Uterus (tissue), 3 donors: ENCODE measurements at regions not wholly inside any gene's neighbourhood (a gene's known extent, or its start where the extent isn't known, plus 50 kb on each side); places are given as distances from the start of the nearest gene placed in this dataset.

Experiments
- DNase-seq, 2 donors: peaks; one replicate each; pipeline ENCODE4 v3.0.0-alpha.2; 2019 to 2020
- H3K27ac ChIP-seq, 2 donors: fragments of 200-600 bp; sonication (generic); 1 replicate in 1 of 2; 2 replicates in 1 of 2; pipeline ENCODE4 v1.5.1; 2016 to 2018
- H3K27me3 ChIP-seq, 2 donors: fragments of 200-600 bp; sonication (generic); one replicate each; pipeline ENCODE4 v1.5.1; 2018 to 2019; ENCODE audit warnings: control low read depth in 1 of 2
- H3K36me3 ChIP-seq, 2 donors: fragments of 200-600 bp; sonication (generic); one replicate each; pipeline ENCODE4 v1.5.1; 2019; ENCODE audit warnings: control low read depth in 1 of 2
- H3K4me1 ChIP-seq, 2 donors: fragments of 200-600 bp; sonication (generic); one replicate each; pipeline ENCODE4 v1.5.1; 2018 to 2019; ENCODE audit warnings: control low read depth in 1 of 2
- H3K4me3 ChIP-seq, 2 donors: fragments of 200-600 bp; sonication (generic); 1 replicate in 1 of 2; 2 replicates in 1 of 2; pipeline ENCODE4 v1.5.1; 2018 to 2019; ENCODE audit warnings: mild to moderate bottlenecking in 1 of 2
- H3K9me3 ChIP-seq, 2 donors: fragments of 200-600 bp; sonication (generic); one replicate each; pipeline ENCODE4 v1.5.1; 2019; ENCODE audit warnings: control low read depth in 1 of 2
- POLR2A ChIP-seq, 2 donors: fragments of 450-650 bp; IDR thresholded peaks; one replicate each; pipeline ENCODE4 v1.6.1; 2016; ENCODE audit warnings: antibody characterized with exemption in 2 of 2, mild to moderate bottlenecking in 1 of 2, moderate library complexity in 1 of 2
- intact Hi-C: fragments of 100-400 bp; cut with DNase I; formaldehyde crosslinking; loops from one replicate; pipeline ENCODE4 v1.15.1; 2023; ENCODE audit warnings: low total_unique reads
- TF ChIP-seq, protein P1 (sequence below), 4 experiments: fragments of 200-600 bp in 2 of 4; fragments of 450-650 bp in 2 of 4; sonication (generic) in 2 of 4; IDR thresholded peaks; one replicate each; pipeline ENCODE4 v1.5.1; 2016 to 2019; ENCODE audit warnings: antibody characterized with exemption in 4 of 4, mild to moderate bottlenecking in 2 of 4, moderate library complexity in 1 of 4
- donor health status: DM: yes; HTN: yes; CAD: no.

GRCh38 chr6:149260214-149260874, 57.2 kb upstream of the TAB2 start:
- no peak overlapping the region for H3K27ac ChIP-seq
- H3K4me1 ChIP-seq: no peaks in the 10 kb centered on the region
- DNase-seq: no peak

DNA sequence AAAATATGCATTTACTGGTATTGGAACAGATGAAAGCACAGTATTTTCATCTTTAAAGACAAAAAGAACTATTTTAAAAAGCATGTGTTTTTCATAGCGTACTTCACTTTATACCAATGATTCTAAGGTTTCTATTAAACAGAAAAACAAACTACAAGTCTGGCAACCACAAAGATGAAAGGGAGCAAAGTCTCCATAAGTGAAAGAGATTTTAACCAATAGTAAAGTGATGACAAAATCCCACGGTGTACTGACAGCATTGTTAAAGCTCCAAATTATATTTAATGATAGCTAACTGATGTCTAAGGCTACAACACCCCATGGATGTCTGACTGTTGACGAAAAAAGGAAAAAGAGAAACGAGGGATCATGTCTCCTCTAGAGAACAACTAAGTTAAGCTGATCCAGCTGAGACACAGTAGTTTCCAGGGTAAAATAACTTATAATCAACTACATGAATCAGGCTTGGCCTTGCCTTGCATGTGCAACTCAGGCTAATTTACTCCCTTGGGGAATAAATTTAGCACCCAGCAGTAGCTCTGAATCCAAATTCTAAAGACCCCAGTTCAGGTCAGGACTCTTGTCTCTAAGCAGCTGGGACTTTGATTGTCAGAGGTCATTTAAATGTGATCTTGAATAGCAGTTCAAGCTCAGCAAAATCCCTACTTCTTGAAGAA, 56.0 kb upstream of the TAB2 start:
- no peaks in the 10 kb centered on the region for H3K9me3 ChIP-seq
- no peaks in the 10 kb centered on the region for H3K36me3 ChIP-seq
- H3K4me1 ChIP-seq: no peaks in the 10 kb centered on the region
- no peaks in the 10 kb centered on the region for H3K27me3 ChIP-seq
- H3K27ac ChIP-seq: no peak overlapping the region
- H3K4me3 ChIP-seq: no peak overlapping the region
- no peak for DNase-seq
- no peak for TF ChIP-seq POLR2A (IDR thresholded peaks at IDR 0.05)
- TF ChIP-seq, protein P1, sequence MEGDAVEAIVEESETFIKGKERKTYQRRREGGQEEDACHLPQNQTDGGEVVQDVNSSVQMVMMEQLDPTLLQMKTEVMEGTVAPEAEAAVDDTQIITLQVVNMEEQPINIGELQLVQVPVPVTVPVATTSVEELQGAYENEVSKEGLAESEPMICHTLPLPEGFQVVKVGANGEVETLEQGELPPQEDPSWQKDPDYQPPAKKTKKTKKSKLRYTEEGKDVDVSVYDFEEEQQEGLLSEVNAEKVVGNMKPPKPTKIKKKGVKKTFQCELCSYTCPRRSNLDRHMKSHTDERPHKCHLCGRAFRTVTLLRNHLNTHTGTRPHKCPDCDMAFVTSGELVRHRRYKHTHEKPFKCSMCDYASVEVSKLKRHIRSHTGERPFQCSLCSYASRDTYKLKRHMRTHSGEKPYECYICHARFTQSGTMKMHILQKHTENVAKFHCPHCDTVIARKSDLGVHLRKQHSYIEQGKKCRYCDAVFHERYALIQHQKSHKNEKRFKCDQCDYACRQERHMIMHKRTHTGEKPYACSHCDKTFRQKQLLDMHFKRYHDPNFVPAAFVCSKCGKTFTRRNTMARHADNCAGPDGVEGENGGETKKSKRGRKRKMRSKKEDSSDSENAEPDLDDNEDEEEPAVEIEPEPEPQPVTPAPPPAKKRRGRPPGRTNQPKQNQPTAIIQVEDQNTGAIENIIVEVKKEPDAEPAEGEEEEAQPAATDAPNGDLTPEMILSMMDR (IDR thresholded peaks at IDR 0.05): no peak
- intact Hi-C loops: no loop called here

More at GRCh38 chr6:149260214-149260874, 57.2 kb upstream of the TAB2 start:
- TF ChIP-seq POLR2A (IDR thresholded peaks at IDR 0.05): no peak
- TF ChIP-seq, protein P1 (IDR thresholded peaks at IDR 0.05): no peak
- H3K9me3 ChIP-seq: no peaks in the 10 kb centered on the region
- H3K27me3 ChIP-seq: no peaks in the 10 kb centered on the region
- no peak overlapping the region for H3K4me3 ChIP-seq
- intact Hi-C loops: no loop called here
- no peaks in the 10 kb centered on the region for H3K36me3 ChIP-seq

DNA sequence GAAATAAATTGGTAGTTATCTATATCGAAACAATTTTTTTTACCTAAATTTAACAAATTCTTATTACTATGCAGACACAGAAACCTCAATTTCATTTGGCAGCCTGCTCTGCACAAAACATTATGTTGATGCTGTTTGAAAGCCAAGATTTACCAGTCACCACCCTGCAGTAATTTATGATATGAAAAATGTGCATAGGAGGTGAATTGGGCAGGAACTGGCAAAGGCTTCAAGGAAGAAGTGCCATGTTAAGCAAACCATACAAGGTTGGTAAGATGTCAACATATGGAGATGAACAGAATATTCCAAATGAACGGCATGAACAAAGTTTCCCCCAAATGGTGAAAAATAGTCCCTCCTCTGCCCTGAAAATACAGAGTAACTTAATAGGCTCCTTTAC, 54.2 kb upstream of the TAB2 start:
- Histone ChIP-seq H3K4me1 (no peaks in the 10 kb centered on the region), H3K27ac (no peak overlapping the region), H3K36me3 (no peaks in the 10 kb centered on the region), H3K9me3 (no peaks in the 10 kb centered on the region), H3K4me3 (no peak overlapping the region), H3K27me3 (no peaks in the 10 kb centered on the region)
- intact Hi-C loops: no loop called here
- TF ChIP-seq POLR2A (IDR thresholded peaks at IDR 0.05): no peak
- TF ChIP-seq, protein P1 (IDR thresholded peaks at IDR 0.05): no peak
- DNase-seq: no peak

DNA sequence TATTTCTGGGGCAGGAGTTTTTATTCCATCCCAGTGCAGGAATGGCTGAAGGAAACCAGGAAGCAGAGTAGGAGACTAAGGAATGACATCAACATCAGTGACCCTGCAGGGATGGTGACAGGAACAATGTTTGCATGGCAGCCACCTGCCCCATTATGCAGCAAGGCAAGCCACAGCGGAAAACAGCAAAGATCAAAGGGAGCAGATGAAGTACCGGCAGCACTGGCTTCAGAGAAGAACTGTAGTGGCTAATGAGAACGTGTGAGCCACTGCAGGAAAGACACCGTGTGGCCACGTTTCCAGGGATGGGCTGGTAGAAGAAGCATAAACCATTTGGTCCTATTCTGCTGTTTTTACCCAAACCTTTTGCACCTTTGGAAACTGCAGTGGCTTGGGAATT, 52.9 kb upstream of the TAB2 start:
- Histone ChIP-seq H3K9me3 (no peaks in the 10 kb centered on the region), H3K27me3 (no peaks in the 10 kb centered on the region), H3K4me1 (no peaks in the 10 kb centered on the region), H3K27ac (no peak overlapping the region), H3K36me3 (no peaks in the 10 kb centered on the region), H3K4me3 (no peak overlapping the region)
- no peak for DNase-seq
- intact Hi-C loops: no loop called here
- TF ChIP-seq, protein P1 (IDR thresholded peaks at IDR 0.05): no peak
- TF ChIP-seq POLR2A (IDR thresholded peaks at IDR 0.05): no peak

GRCh38 chr6:149265945-149266344, 51.6 kb upstream of the TAB2 start:
- Histone ChIP-seq H3K36me3 (no peaks in the 10 kb centered on the region), H3K4me3 (no peak overlapping the region), H3K4me1 (no peaks in the 10 kb centered on the region), H3K27me3 (no peaks in the 10 kb centered on the region), H3K27ac (no peak overlapping the region), H3K9me3 (no peaks in the 10 kb centered on the region)
- no peak for DNase-seq
- TF ChIP-seq, protein P1 (IDR thresholded peaks at IDR 0.05): no peak
- TF ChIP-seq POLR2A (IDR thresholded peaks at IDR 0.05): no peak
- intact Hi-C loops: no loop called here
